Loucy (cell line): ENCODE measurements at regions not wholly inside any gene's neighbourhood (a gene's known extent, or its start where the extent isn't known, plus 50 kb on each side); places are given as distances from the start of the nearest gene placed in this dataset.
"Not testable (repeated sequence)": the region's sequence is repeated elsewhere in the genome, so short reads cannot be mapped to it uniquely, and the experiment has no call there.

Source experiments
- H2AFZ ChIP-seq: fragments of 200-600 bp; sonication (generic); 2 replicates; pipeline ENCODE4 v1.6.0; 2016; ENCODE audit warnings: antibody characterized with exemption, mild to moderate bottlenecking, low read length, moderate library complexity
- H3F3A ChIP-seq: fragments of 200-600 bp; 2 replicates; pipeline ENCODE4 v1.6.0; 2016; ENCODE audit warnings: antibody characterized with exemption, low read depth, mild to moderate bottlenecking
- H3K27me3 ChIP-seq: fragments of 200-600 bp; sonication (generic); 2 replicates; pipeline ENCODE4 v1.6.1; 2014; ENCODE audit warnings: low read length, mild to moderate bottlenecking; ENCODE audit not compliant: insufficient read depth, poor library complexity, severe bottlenecking
- H3K36me3 ChIP-seq: fragments of 200-600 bp; sonication (generic); 2 replicates; pipeline ENCODE4 v1.6.1; 2016; ENCODE audit warnings: low read length; ENCODE audit not compliant: insufficient read depth
- H3K4me1 ChIP-seq: fragments of 200-600 bp; sonication (generic); 2 replicates; pipeline ENCODE4 v1.5.1; 2014; ENCODE audit warnings: low read length, mild to moderate bottlenecking; ENCODE audit not compliant: insufficient read depth, poor library complexity, severe bottlenecking
- H3K4me2 ChIP-seq: fragments of 200-600 bp; sonication (generic); 2 replicates; pipeline ENCODE4 v1.6.0; 2014; ENCODE audit warnings: antibody characterized with exemption, low read length, low read depth, mild to moderate bottlenecking; ENCODE audit not compliant: poor library complexity, severe bottlenecking
- H3K4me3 ChIP-seq: fragments of 200-600 bp; sonication (generic); 2 replicates; pipeline ENCODE4 v1.5.1; 2014; ENCODE audit warnings: low read length, mild to moderate bottlenecking, mixed read lengths; ENCODE audit not compliant: poor library complexity, severe bottlenecking
- H3K79me2 ChIP-seq: fragments of 200-600 bp; sonication (generic); 2 replicates; pipeline ENCODE4 v1.6.1; 2014; ENCODE audit warnings: low read length; ENCODE audit not compliant: insufficient read depth
- H3K9ac ChIP-seq: fragments of 200-600 bp; sonication (generic); 2 replicates; pipeline ENCODE4 v1.6.0; 2014; ENCODE audit warnings: mild to moderate bottlenecking, low read depth, low read length, moderate library complexity; ENCODE audit not compliant: poor library complexity, severe bottlenecking
- H3K9me2 ChIP-seq: fragments of 200-600 bp; sonication (generic); replicated peaks from 2 replicates; pipeline ENCODE4 v1.6.1; 2016; ENCODE audit warnings: low read depth, low read length, mixed read lengths
- H3K9me3 ChIP-seq: fragments of 200-600 bp; sonication (generic); 2 replicates; pipeline ENCODE4 v1.6.1; 2014; ENCODE audit warnings: mild to moderate bottlenecking, antibody characterized with exemption, low read length, low read depth; ENCODE audit not compliant: insufficient read depth
- H4K20me1 ChIP-seq: fragments of 200-600 bp; sonication (generic); 2 replicates; pipeline ENCODE4 v1.6.0; 2014; ENCODE audit warnings: antibody characterized with exemption, low read length, mild to moderate bottlenecking; ENCODE audit not compliant: insufficient read depth, poor library complexity, severe bottlenecking
- CTCF ChIP-seq: fragments of 200-600 bp; sonication (generic); conservative IDR thresholded peaks from 2 replicates; pipeline ENCODE4 v1.5.1; 2014; ENCODE audit warnings: mild to moderate bottlenecking, antibody characterized with exemption, low read length
- EZH2phosphoT487 ChIP-seq: fragments of 200-600 bp; IDR thresholded peaks from 2 replicates; pipeline ENCODE4 v1.6.1; 2018; ENCODE audit warnings: antibody characterized with exemption, mild to moderate bottlenecking, moderate library complexity, borderline replicate concordance

GRCh38 chr1:38727684-38728584 is 131.6 kb downstream of the RRAGC start:
- H3K4me1 ChIP-seq = no peaks in the 10 kb centered on the region
- H3K9me2 ChIP-seq = no peaks in the 10 kb centered on the region
- no peaks in the 10 kb centered on the region for H3F3A ChIP-seq
- H3K36me3 ChIP-seq = no peaks in the 10 kb centered on the region
- no peaks in the 10 kb centered on the region for H3K79me2 ChIP-seq
- H3K9me3 ChIP-seq = no peaks in the 10 kb centered on the region
- no peak overlapping the region for H3K4me2 ChIP-seq
- H3K27me3 ChIP-seq = no peaks in the 10 kb centered on the region
- no peak overlapping the region for H3K4me3 ChIP-seq
- H2AFZ ChIP-seq = no peak overlapping the region
- TF ChIP-seq EZH2phosphoT487 = no peak
- no peak for TF ChIP-seq CTCF
- H4K20me1 ChIP-seq = no peaks in the 10 kb centered on the region
- H3K9ac ChIP-seq = no peak overlapping the region

- H3K9ac ChIP-seq, H3K4me1 ChIP-seq, H3K4me2 ChIP-seq, H3K4me3 ChIP-seq, H2AFZ ChIP-seq, H3K9me3 ChIP-seq, H3K36me3 ChIP-seq, H3K27me3 ChIP-seq, H3K79me2 ChIP-seq, H3F3A ChIP-seq, H3K9me2 ChIP-seq, H4K20me1 ChIP-seq: not testable (repeated sequence)
These were observed 134.1 kb downstream of the RRAGC start for GRCh38 chr1:38725321-38725961.

- Histone ChIP-seq H3F3A (no peaks in the 10 kb centered on the region), H3K4me2 (no peak overlapping the region), H3K9me3 (no peaks in the 10 kb centered on the region), H2AFZ (no peak overlapping the region), H4K20me1 (no peaks in the 10 kb centered on the region), H3K79me2 (no peaks in the 10 kb centered on the region), H3K27me3 (no peaks in the 10 kb centered on the region), H3K9me2 (no peaks in the 10 kb centered on the region), H3K4me1 (no peaks in the 10 kb centered on the region), H3K9ac (no peak overlapping the region), H3K36me3 (no peaks in the 10 kb centered on the region), H3K4me3 (no peak overlapping the region)
- TF ChIP-seq CTCF = no peak
- TF ChIP-seq EZH2phosphoT487 = no peak
These were observed 135.1 kb downstream of the RRAGC start for GRCh38 chr1:38724160-38725131.
